Ureter (tissue), 1 donor: ENCODE measurements at regions not wholly inside any gene's neighbourhood (a gene's known extent, or its start where the extent isn't known, plus 50 kb on each side); places are given as distances from the start of the nearest gene placed in this dataset.
A peak's percentile ranks its signal among the peaks of the same experiment; 100 is the strongest.

ENCODE experiments used
- DNase-seq: peaks from one replicate; pipeline ENCODE4 v3.0.0-alpha.2; 2020; ENCODE audit warnings: low spot score
- donor health status: DM: yes; HTN: yes; CAD: no.

- DNase-seq: no peak
Measured at GRCh38 chr1:232555494-232556210, 74.3 kb downstream of the SIPA1L2 start.

GRCh38 chr1:232554409-232554808 is 75.5 kb downstream of the SIPA1L2 start:
- no peak for DNase-seq

GRCh38 chr1:232553809-232554208 is 76.1 kb downstream of the SIPA1L2 start:
- DNase-seq: no peak

GRCh38 chr1:232553050-232553754 is 76.7 kb downstream of the SIPA1L2 start:
- peak; percentile 42 for DNase-seq

- no peak for DNase-seq
Measured at GRCh38 chr1:232551386-232551785, 78.5 kb downstream of the SIPA1L2 start.

- DNase-seq: no peak
Measured at GRCh38 chr1:232550007-232550406, 79.9 kb downstream of the SIPA1L2 start.

- DNase-seq: no peak
Measured at GRCh38 chr1:232548691-232549090, 81.2 kb downstream of the SIPA1L2 start.

GRCh38 chr1:232547938-232548484 is 81.9 kb downstream of the SIPA1L2 start:
- no peak for DNase-seq

GRCh38 chr1:232542633-232543593 is 87.0 kb downstream of the SIPA1L2 start:
- DNase-seq: no peak

- no peak for DNase-seq
Measured at GRCh38 chr1:232538943-232539302, 91.0 kb downstream of the SIPA1L2 start.

- no peak for DNase-seq
Measured at GRCh38 chr1:232538224-232538942, 91.5 kb downstream of the SIPA1L2 start.

- no peak for DNase-seq
Measured at GRCh38 chr1:232534552-232535517, 95.1 kb downstream of the SIPA1L2 start.

GRCh38 chr1:232533328-232533727 is 96.6 kb downstream of the SIPA1L2 start:
- DNase-seq: no peak

GRCh38 chr1:232532901-232533300 is 97.0 kb downstream of the SIPA1L2 start:
- DNase-seq: no peak

- DNase-seq: no peak
Measured at GRCh38 chr1:232531291-232531690, 98.6 kb downstream of the SIPA1L2 start.

- peak; percentile 61 for DNase-seq
Measured at GRCh38 chr1:232529747-232530146, 100.2 kb downstream of the SIPA1L2 start.

- no peak for DNase-seq
Measured at GRCh38 chr1:232528472-232529089, 101.4 kb downstream of the SIPA1L2 start.

GRCh38 chr1:232524056-232524455 is 105.9 kb downstream of the SIPA1L2 start:
- no peak for DNase-seq

- DNase-seq: no peak
Measured at GRCh38 chr1:232522189-232522588, 107.7 kb downstream of the SIPA1L2 start.

GRCh38 chr1:232521660-232522059 is 108.3 kb downstream of the SIPA1L2 start:
- no peak for DNase-seq
